PC-3 (cell line): ENCODE measurements at regions not wholly inside any gene's neighbourhood (a gene's known extent, or its start where the extent isn't known, plus 50 kb on each side); places are given as distances from the start of the nearest gene placed in this dataset.

Source experiments
- CTCF ChIP-seq: fragments of 300-600 bp; sonication (generic); conservative IDR thresholded peaks from 2 replicates; pipeline ENCODE4 v1.5.1; 2017; ENCODE audit warnings: antibody characterized with exemption, low read depth, mild to moderate bottlenecking, low read length
- EZH2 ChIP-seq: fragments of 300-600 bp; sonication (generic); IDR thresholded peaks from one replicate; pipeline ENCODE4 v1.6.1; 2017; ENCODE audit warnings: antibody characterized with exemption, mild to moderate bottlenecking, low read length; ENCODE audit not compliant: unreplicated experiment

GRCh38 chr1:83808536-83808935 lies 190.4 kb downstream of the TTLL7 start:
- TF ChIP-seq CTCF = no peak
- TF ChIP-seq EZH2 = no peak
